IPS-20b (cell line): ENCODE measurements at regions not wholly inside any gene's neighbourhood (a gene's known extent, or its start where the extent isn't known, plus 50 kb on each side); places are given as distances from the start of the nearest gene placed in this dataset.

Experiments
- H3K27ac ChIP-seq: one replicate; pipeline ENCODE4 v1.5.1; 2013; ENCODE audit warnings: low read length
- H3K27me3 ChIP-seq: 2 replicates; pipeline ENCODE4 v1.6.1; 2013; ENCODE audit warnings: mild to moderate bottlenecking, low read length, inconsistent platforms; ENCODE audit not compliant: insufficient read depth
- H3K36me3 ChIP-seq: 2 replicates; pipeline ENCODE4 v1.6.1; 2013; ENCODE audit warnings: low read depth, mild to moderate bottlenecking, inconsistent platforms, low read length, moderate library complexity; ENCODE audit not compliant: insufficient read depth
- H3K4me1 ChIP-seq: 2 replicates; pipeline ENCODE4 v1.6.1; 2013; ENCODE audit warnings: mild to moderate bottlenecking, control low read depth, inconsistent platforms, low read length, moderate library complexity; ENCODE audit not compliant: insufficient read depth
- H3K4me3 ChIP-seq: 2 replicates; pipeline ENCODE4 v1.5.1; 2013; ENCODE audit warnings: mild to moderate bottlenecking, low read length, inconsistent platforms
- H3K9ac ChIP-seq: 2 replicates; pipeline ENCODE4 v1.6.1; 2013; ENCODE audit warnings: low read depth, mild to moderate bottlenecking, inconsistent platforms, low read length, moderate library complexity
- H3K9me3 ChIP-seq: 2 replicates; pipeline ENCODE4 v1.6.1; 2013; ENCODE audit warnings: mild to moderate bottlenecking, low read depth, low read length, inconsistent platforms; ENCODE audit not compliant: insufficient read depth

GRCh38 chr22:27686534-27686933, 115.0 kb downstream of the MN1 start:
- Histone ChIP-seq H3K9me3 (no peaks in the 10 kb centered on the region), H3K36me3 (peaks cover 26% of the 10 kb centered on the region), H3K4me3 (no peak overlapping the region), H3K27ac (no peak overlapping the region), H3K4me1 (peaks cover 6% of the 10 kb centered on the region; the same call in 1 of the 2 replicates), H3K27me3 (no peaks in the 10 kb centered on the region), H3K9ac (no peak overlapping the region)

GRCh38 chr22:27687984-27688545, 113.5 kb downstream of the MN1 start:
- H3K4me3 ChIP-seq = no peak overlapping the region
- no peaks in the 10 kb centered on the region for H3K9me3 ChIP-seq
- peaks cover 28% of the 10 kb centered on the region for H3K36me3 ChIP-seq
- peaks cover 2% of the 10 kb centered on the region; the same call in 1 of the 2 replicates for H3K4me1 ChIP-seq
- no peak overlapping the region for H3K9ac ChIP-seq
- H3K27ac ChIP-seq = no peak overlapping the region
- no peaks in the 10 kb centered on the region for H3K27me3 ChIP-seq

- no peak overlapping the region for H3K9ac ChIP-seq
- H3K27me3 ChIP-seq = no peaks in the 10 kb centered on the region
- peaks cover 40% of the 10 kb centered on the region for H3K36me3 ChIP-seq
- no peaks in the 10 kb centered on the region for H3K9me3 ChIP-seq
- H3K4me1 ChIP-seq = no peaks in the 10 kb centered on the region
- no peak overlapping the region for H3K27ac ChIP-seq
- no peak overlapping the region for H3K4me3 ChIP-seq
Observed at GRCh38 chr22:27689664-27690063, 111.9 kb downstream of the MN1 start.

- no peak overlapping the region for H3K27ac ChIP-seq
Observed at GRCh38 chr22:27690599-27690998, 111.0 kb downstream of the MN1 start.

GRCh38 chr22:27692243-27692642, 109.3 kb downstream of the MN1 start:
- H3K4me1 ChIP-seq = no peaks in the 10 kb centered on the region
- no peak overlapping the region for H3K4me3 ChIP-seq
- peaks cover 37% of the 10 kb centered on the region for H3K36me3 ChIP-seq
- H3K27ac ChIP-seq = no peak overlapping the region
- peaks cover 3% of the 10 kb centered on the region; the same call in 1 of the 2 replicates for H3K9me3 ChIP-seq
- no peaks in the 10 kb centered on the region for H3K27me3 ChIP-seq
- no peak overlapping the region for H3K9ac ChIP-seq

More at GRCh38 chr22:27690599-27690998, 111.0 kb downstream of the MN1 start:
- Histone ChIP-seq H3K4me3 (no peak overlapping the region), H3K4me1 (no peaks in the 10 kb centered on the region), H3K36me3 (peaks cover 44% of the 10 kb centered on the region), H3K9me3 (no peaks in the 10 kb centered on the region), H3K9ac (no peak overlapping the region), H3K27me3 (no peaks in the 10 kb centered on the region)

- no peaks in the 10 kb centered on the region for H3K27me3 ChIP-seq
- peaks cover 25% of the 10 kb centered on the region; the same call in 1 of the 2 replicates for H3K36me3 ChIP-seq
Observed at GRCh38 chr22:27695925-27696324, 105.6 kb downstream of the MN1 start.

GRCh38 chr22:27697888-27698287, 103.7 kb downstream of the MN1 start:
- Histone ChIP-seq H3K27me3 (no peaks in the 10 kb centered on the region), H3K9ac (no peak overlapping the region), H3K4me1 (no peaks in the 10 kb centered on the region), H3K4me3 (no peak overlapping the region), H3K9me3 (peaks cover 8% of the 10 kb centered on the region; the same call in 1 of the 2 replicates), H3K36me3 (peaks cover 25% of the 10 kb centered on the region; the same call in 1 of the 2 replicates), H3K27ac (no peak overlapping the region)

More at GRCh38 chr22:27695925-27696324, 105.6 kb downstream of the MN1 start:
- Histone ChIP-seq H3K9ac (no peak overlapping the region), H3K9me3 (peaks cover 8% of the 10 kb centered on the region; the same call in 1 of the 2 replicates), H3K4me3 (no peak overlapping the region), H3K27ac (no peak overlapping the region), H3K4me1 (no peaks in the 10 kb centered on the region)
